VCaP (cell line): ENCODE measurements at regions not wholly inside any gene's neighbourhood (a gene's known extent, or its start where the extent isn't known, plus 50 kb on each side); places are given as distances from the start of the nearest gene placed in this dataset.

ENCODE experiments used
- H3K27ac ChIP-seq: fragments of 450-650 bp; 2 replicates; pipeline ENCODE4 v1.5.1; 2017
- CTCF ChIP-seq: fragments of 450-650 bp; conservative IDR thresholded peaks from 2 replicates; pipeline ENCODE4 v1.5.1; 2017; ENCODE audit warnings: mild to moderate bottlenecking, moderate library complexity

GRCh38 chr5:173448856-173449255, 120.6 kb upstream of the STC2 start:
- TF ChIP-seq CTCF, result no peak
- H3K27ac ChIP-seq, result no peak overlapping the region

GRCh38 chr5:173443971-173444370, 115.8 kb upstream of the STC2 start:
- no peak for TF ChIP-seq CTCF
- no peak overlapping the region for H3K27ac ChIP-seq

GRCh38 chr5:173441053-173441628, 112.9 kb upstream of the STC2 start:
- TF ChIP-seq CTCF, result no peak
- H3K27ac ChIP-seq, result no peak overlapping the region

GRCh38 chr5:173438951-173439350, 110.7 kb upstream of the STC2 start:
- H3K27ac ChIP-seq, result no peak overlapping the region
- TF ChIP-seq CTCF, result no peak

- no peak overlapping the region for H3K27ac ChIP-seq
- TF ChIP-seq CTCF, result no peak
Observed at GRCh38 chr5:173435447-173435846, 107.2 kb upstream of the STC2 start.

- no peak for TF ChIP-seq CTCF
Observed at GRCh38 chr5:173434270-173434669, 106.1 kb upstream of the STC2 start.

GRCh38 chr5:173430394-173430793, 102.2 kb upstream of the STC2 start:
- no peak for TF ChIP-seq CTCF
- no peak overlapping the region for H3K27ac ChIP-seq

More at GRCh38 chr5:173434270-173434669, 106.1 kb upstream of the STC2 start:
- no peak overlapping the region for H3K27ac ChIP-seq
